ENCODE measurements at regions not wholly inside any gene's neighbourhood (a gene's known extent, or its start where the extent isn't known, plus 50 kb on each side); places are given as distances from the start of the nearest gene placed in this dataset.

DNA sequence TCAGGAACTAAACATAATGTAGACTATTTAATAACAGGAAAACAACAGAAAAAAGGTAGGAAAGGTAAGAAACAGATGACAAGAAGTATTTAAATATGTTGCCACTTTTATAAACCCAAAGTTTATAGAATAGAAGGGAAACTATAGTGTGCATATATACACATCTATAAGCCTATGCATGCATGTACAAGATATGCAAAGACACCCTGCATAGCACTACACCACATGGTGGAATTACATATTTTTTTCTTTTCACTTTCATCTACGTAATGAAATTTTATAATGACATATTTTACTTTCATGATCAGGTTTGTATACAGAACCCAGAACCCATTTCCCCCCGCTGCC is 136.8 kb downstream of the MEX3B start:
- no peaks in the 10 kb centered on the region for H3K4me1 Mint-ChIP-seq

DNA sequence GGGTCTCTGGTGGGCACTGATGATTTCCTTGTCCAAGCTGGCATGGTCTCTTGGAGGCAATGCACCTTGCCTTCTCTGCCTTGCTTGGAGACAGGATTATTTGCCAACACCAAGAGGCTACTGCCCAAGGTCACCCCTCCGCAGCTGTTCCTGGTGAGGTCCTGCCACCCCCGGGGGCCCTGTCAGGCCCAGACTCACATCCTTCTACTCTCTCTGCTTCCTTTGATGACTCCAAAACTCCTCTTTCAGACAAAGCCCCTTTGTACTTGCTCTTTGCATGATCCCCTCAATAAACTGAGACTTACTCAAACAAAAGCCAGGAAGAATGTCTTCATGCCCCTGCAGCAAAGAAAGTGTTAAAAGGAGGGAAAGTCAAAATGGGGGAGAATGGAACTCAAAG is 137.7 kb downstream of the MEX3B start:
- Mint-ChIP-seq H3K9me3 (peaks cover 0 to 4% (median 0%) of the 10 kb centered on the region in 7 donors), H3K36me3 (no peaks in the 10 kb centered on the region), H3K27ac (no peak overlapping the region), H3K4me3 (no peak overlapping the region), H3K4me1 (no peaks in the 10 kb centered on the region), H3K27me3 (peaks cover 9% of the 10 kb centered on the region)
- Histone ChIP-seq H3K9me3 (ENCODE audit: control insufficient read depth in 2 of 2, low read length in 2 of 2) (no peaks in the 10 kb centered on the region), H3K4me3 (ENCODE audit: low read depth, low read length) (no peak overlapping the region), H3K27me3 (ENCODE audit: control insufficient read depth, insufficient read depth, low read length) (no peaks in the 10 kb centered on the region), H3K4me1 (ENCODE audit: control insufficient read depth, insufficient read depth, low read length, poor library complexity, severe bottlenecking) (no peaks in the 10 kb centered on the region), H3K27ac (ENCODE audit: insufficient read depth, low read length, poor library complexity, severe bottlenecking) (no peak overlapping the region), H3K36me3 (ENCODE audit: control insufficient read depth, insufficient read depth, low read length) (no peaks in the 10 kb centered on the region)
- no peak for ATAC-seq (ENCODE audit: low read depth in 2 of 2)
- no peak for DNase-seq

More for the DNA sequence above, 136.8 kb downstream of the MEX3B start:
- H3K27me3 ChIP-seq (ENCODE audit: control insufficient read depth, insufficient read depth, low read length) = no peaks in the 10 kb centered on the region
- no peak overlapping the region for H3K4me3 ChIP-seq (ENCODE audit: low read depth, low read length)
- peaks cover 0 to 4% (median 0%) of the 10 kb centered on the region in 7 donors for H3K9me3 Mint-ChIP-seq
- no peaks in the 10 kb centered on the region for H3K36me3 ChIP-seq (ENCODE audit: control insufficient read depth, insufficient read depth, low read length)
- DNase-seq (no peak), ATAC-seq (ENCODE audit: low read depth in 2 of 2) (no peak)
- no peak overlapping the region for H3K27ac Mint-ChIP-seq
- no peak overlapping the region for H3K4me3 Mint-ChIP-seq
- no peaks in the 10 kb centered on the region for H3K9me3 ChIP-seq (ENCODE audit: control insufficient read depth in 2 of 2, low read length in 2 of 2)
- H3K36me3 Mint-ChIP-seq = no peaks in the 10 kb centered on the region
- H3K27me3 Mint-ChIP-seq = peaks cover 9% of the 10 kb centered on the region
- H3K4me1 ChIP-seq (ENCODE audit: control insufficient read depth, insufficient read depth, low read length, poor library complexity, severe bottlenecking) = no peaks in the 10 kb centered on the region
- H3K27ac ChIP-seq (ENCODE audit: insufficient read depth, low read length, poor library complexity, severe bottlenecking) = no peak overlapping the region

DNA sequence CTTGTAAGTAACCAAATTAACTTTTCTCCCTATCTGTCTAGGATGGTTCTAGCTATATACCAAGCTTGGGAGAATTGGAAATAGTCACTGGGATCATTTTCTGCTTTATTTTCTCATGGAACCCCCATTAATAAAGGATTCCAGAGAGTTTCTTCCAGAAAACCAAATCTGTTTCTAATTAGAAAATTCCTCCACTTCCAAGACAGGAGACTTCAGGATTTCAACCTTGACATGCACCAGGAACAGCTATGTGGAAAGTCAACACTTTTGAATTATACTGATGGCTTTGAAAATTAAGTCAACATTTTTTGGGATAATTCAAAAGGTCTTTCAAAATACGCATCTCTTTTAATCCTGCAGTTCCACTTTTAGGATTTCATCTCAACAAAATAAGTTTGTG is 138.3 kb downstream of the MEX3B start:
- H3K4me1 ChIP-seq (ENCODE audit: control insufficient read depth, insufficient read depth, low read length, poor library complexity, severe bottlenecking) = no peaks in the 10 kb centered on the region
- Mint-ChIP-seq H3K4me1 (no peaks in the 10 kb centered on the region), H3K27me3 (peaks cover 9% of the 10 kb centered on the region), H3K27ac (no peak overlapping the region), H3K4me3 (no peak overlapping the region), H3K9me3 (peaks cover 0 to 4% (median 0%) of the 10 kb centered on the region in 7 donors), H3K36me3 (no peaks in the 10 kb centered on the region)
- ATAC-seq (ENCODE audit: low read depth in 2 of 2) (no peak), DNase-seq (no peak)
- H3K36me3 ChIP-seq (ENCODE audit: control insufficient read depth, insufficient read depth, low read length) = no peaks in the 10 kb centered on the region
- no peaks in the 10 kb centered on the region for H3K27me3 ChIP-seq (ENCODE audit: control insufficient read depth, insufficient read depth, low read length)
- no peak overlapping the region for H3K27ac ChIP-seq (ENCODE audit: insufficient read depth, low read length, poor library complexity, severe bottlenecking)
- H3K9me3 ChIP-seq (ENCODE audit: control insufficient read depth in 2 of 2, low read length in 2 of 2) = no peaks in the 10 kb centered on the region
- no peak overlapping the region for H3K4me3 ChIP-seq (ENCODE audit: low read depth, low read length)

DNA sequence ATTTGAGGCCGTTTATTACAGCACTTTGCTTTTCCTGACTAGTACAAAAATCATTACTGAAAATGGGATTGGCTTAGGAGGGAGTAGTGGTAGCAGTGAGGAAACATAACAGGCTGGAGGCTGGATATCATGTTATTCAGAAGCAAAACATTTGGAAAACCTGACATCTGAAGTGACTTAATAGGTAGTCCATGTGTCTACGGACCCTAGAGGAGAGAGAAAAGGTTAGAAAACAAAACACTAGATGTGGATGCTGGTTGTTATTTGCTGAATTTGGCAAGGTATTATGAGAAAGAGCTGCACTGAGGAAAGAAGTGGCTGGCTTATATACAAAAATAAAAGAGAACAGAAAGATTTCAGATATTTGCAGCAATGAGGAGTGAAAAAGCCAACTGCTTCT is 139.9 kb downstream of the MEX3B start:
- Histone ChIP-seq H3K4me3 (ENCODE audit: low read depth, low read length) (no peak overlapping the region), H3K27ac (ENCODE audit: insufficient read depth, low read length, poor library complexity, severe bottlenecking) (no peak overlapping the region), H3K27me3 (ENCODE audit: control insufficient read depth, insufficient read depth, low read length) (no peaks in the 10 kb centered on the region), H3K36me3 (ENCODE audit: control insufficient read depth, insufficient read depth, low read length) (no peaks in the 10 kb centered on the region), H3K4me1 (ENCODE audit: control insufficient read depth, insufficient read depth, low read length, poor library complexity, severe bottlenecking) (no peaks in the 10 kb centered on the region), H3K9me3 (ENCODE audit: control insufficient read depth in 2 of 2, low read length in 2 of 2) (no peaks in the 10 kb centered on the region)
- Mint-ChIP-seq H3K27me3 (peaks cover 9% of the 10 kb centered on the region), H3K36me3 (no peaks in the 10 kb centered on the region), H3K27ac (no peak overlapping the region), H3K4me3 (no peak overlapping the region), H3K9me3 (peaks cover 0 to 2% (median 0%) of the 10 kb centered on the region in 7 donors), H3K4me1 (no peaks in the 10 kb centered on the region)
- DNase-seq = no peak
- ATAC-seq (ENCODE audit: low read depth in 2 of 2) = no peak

DNA sequence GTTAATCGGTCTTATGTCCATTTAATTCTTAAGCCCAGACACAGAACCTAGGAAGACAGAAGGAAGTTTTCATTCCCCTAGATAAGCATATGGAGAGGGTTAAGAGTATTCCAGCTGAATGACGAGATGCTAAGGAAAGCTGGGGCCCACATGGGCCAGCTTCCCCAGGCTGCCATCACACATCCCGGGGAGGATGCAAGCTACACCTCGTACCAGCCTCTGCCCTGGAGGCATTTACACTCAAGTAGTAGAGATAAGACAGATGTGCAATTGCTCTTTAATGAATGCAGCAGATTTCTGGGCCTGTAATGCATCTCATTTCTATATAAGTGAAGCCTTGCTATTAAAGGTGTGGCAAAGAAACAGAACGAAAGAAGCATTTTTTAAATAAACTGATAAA is 144.5 kb downstream of the MEX3B start:
- H3K4me3 Mint-ChIP-seq = no peak overlapping the region
- H3K27ac ChIP-seq (ENCODE audit: insufficient read depth, low read length, poor library complexity, severe bottlenecking) = no peak overlapping the region
- no peaks in the 10 kb centered on the region for H3K27me3 Mint-ChIP-seq
- no peaks in the 10 kb centered on the region for H3K36me3 ChIP-seq (ENCODE audit: control insufficient read depth, insufficient read depth, low read length)
- H3K4me1 ChIP-seq (ENCODE audit: control insufficient read depth, insufficient read depth, low read length, poor library complexity, severe bottlenecking) = no peaks in the 10 kb centered on the region
- H3K27me3 ChIP-seq (ENCODE audit: control insufficient read depth, insufficient read depth, low read length) = no peaks in the 10 kb centered on the region
- H3K36me3 Mint-ChIP-seq = no peaks in the 10 kb centered on the region
- peaks cover 0 to 5% (median 0%) of the 10 kb centered on the region in 7 donors for H3K9me3 Mint-ChIP-seq
- H3K4me1 Mint-ChIP-seq = no peaks in the 10 kb centered on the region
- no peak for DNase-seq
- ATAC-seq (ENCODE audit: low read depth in 2 of 2) = no peak
- H3K4me3 ChIP-seq (ENCODE audit: low read depth, low read length) = no peak overlapping the region
- H3K9me3 ChIP-seq (ENCODE audit: control insufficient read depth in 2 of 2, low read length in 2 of 2) = no peaks in the 10 kb centered on the region
- no peak overlapping the region for H3K27ac Mint-ChIP-seq

DNA sequence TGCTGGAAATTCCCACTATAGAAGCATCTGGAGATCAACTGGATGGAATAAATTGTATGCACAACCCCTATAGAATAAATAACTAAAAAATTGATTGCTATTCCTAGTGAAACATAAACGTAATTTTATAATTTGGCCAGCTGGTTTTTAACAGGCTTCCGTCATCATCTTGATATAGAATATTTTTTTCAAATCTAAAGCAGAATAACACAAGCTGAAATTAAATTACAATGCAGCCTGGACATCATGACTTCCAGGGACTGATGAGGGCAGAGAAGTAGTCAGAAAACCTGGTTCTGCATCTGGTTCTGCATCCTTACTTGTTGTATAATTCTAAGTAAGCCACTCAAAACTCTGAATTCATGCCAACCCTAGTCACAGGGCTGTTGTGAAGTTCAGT is 146.1 kb downstream of the MEX3B start:
- H3K27me3 Mint-ChIP-seq = no peaks in the 10 kb centered on the region
- H3K36me3 Mint-ChIP-seq = no peaks in the 10 kb centered on the region
- H3K27ac Mint-ChIP-seq = no peak overlapping the region
- ATAC-seq (ENCODE audit: low read depth in 2 of 2) (no peak), DNase-seq (no peak)
- peaks cover 0 to 5% (median 0%) of the 10 kb centered on the region in 7 donors for H3K9me3 Mint-ChIP-seq
- no peaks in the 10 kb centered on the region for H3K4me1 Mint-ChIP-seq
- Histone ChIP-seq H3K36me3 (ENCODE audit: control insufficient read depth, insufficient read depth, low read length) (no peaks in the 10 kb centered on the region), H3K27me3 (ENCODE audit: control insufficient read depth, insufficient read depth, low read length) (no peaks in the 10 kb centered on the region), H3K4me1 (ENCODE audit: control insufficient read depth, insufficient read depth, low read length, poor library complexity, severe bottlenecking) (no peaks in the 10 kb centered on the region), H3K4me3 (ENCODE audit: low read depth, low read length) (no peak overlapping the region), H3K27ac (ENCODE audit: insufficient read depth, low read length, poor library complexity, severe bottlenecking) (no peak overlapping the region), H3K9me3 (ENCODE audit: control insufficient read depth in 2 of 2, low read length in 2 of 2) (no peaks in the 10 kb centered on the region)
- no peak overlapping the region for H3K4me3 Mint-ChIP-seq

DNA sequence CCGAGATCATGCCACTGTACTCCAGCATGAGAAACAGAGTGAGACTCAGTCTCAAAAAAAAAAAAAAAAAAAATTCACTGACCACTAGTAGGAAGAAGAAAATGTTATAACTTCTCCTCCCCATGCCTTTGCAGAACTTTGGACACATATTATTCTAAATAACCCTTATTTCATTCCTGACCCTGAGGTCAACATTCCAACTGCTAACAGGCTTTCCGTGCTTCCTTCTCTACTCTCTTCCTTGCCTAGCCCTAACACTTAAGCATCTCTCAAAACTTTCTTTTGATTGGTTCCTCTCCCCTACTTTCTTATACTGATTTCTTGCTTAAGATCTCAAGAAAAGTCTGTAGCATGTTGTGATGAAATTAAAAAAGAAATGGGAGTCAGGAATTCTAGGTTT is 146.8 kb downstream of the MEX3B start:
- DNase-seq (no peak), ATAC-seq (ENCODE audit: low read depth in 2 of 2) (no peak)
- Mint-ChIP-seq H3K4me3 (no peak overlapping the region), H3K27me3 (no peaks in the 10 kb centered on the region), H3K9me3 (peaks cover 0 to 5% (median 0%) of the 10 kb centered on the region in 7 donors), H3K27ac (no peak overlapping the region), H3K36me3 (no peaks in the 10 kb centered on the region), H3K4me1 (no peaks in the 10 kb centered on the region)
- H3K4me3 ChIP-seq (ENCODE audit: low read depth, low read length) = no peak overlapping the region
- no peaks in the 10 kb centered on the region for H3K36me3 ChIP-seq (ENCODE audit: control insufficient read depth, insufficient read depth, low read length)
- no peaks in the 10 kb centered on the region for H3K9me3 ChIP-seq (ENCODE audit: control insufficient read depth in 2 of 2, low read length in 2 of 2)
- H3K27ac ChIP-seq (ENCODE audit: insufficient read depth, low read length, poor library complexity, severe bottlenecking) = no peak overlapping the region
- no peaks in the 10 kb centered on the region for H3K27me3 ChIP-seq (ENCODE audit: control insufficient read depth, insufficient read depth, low read length)
- no peaks in the 10 kb centered on the region for H3K4me1 ChIP-seq (ENCODE audit: control insufficient read depth, insufficient read depth, low read length, poor library complexity, severe bottlenecking)

DNA sequence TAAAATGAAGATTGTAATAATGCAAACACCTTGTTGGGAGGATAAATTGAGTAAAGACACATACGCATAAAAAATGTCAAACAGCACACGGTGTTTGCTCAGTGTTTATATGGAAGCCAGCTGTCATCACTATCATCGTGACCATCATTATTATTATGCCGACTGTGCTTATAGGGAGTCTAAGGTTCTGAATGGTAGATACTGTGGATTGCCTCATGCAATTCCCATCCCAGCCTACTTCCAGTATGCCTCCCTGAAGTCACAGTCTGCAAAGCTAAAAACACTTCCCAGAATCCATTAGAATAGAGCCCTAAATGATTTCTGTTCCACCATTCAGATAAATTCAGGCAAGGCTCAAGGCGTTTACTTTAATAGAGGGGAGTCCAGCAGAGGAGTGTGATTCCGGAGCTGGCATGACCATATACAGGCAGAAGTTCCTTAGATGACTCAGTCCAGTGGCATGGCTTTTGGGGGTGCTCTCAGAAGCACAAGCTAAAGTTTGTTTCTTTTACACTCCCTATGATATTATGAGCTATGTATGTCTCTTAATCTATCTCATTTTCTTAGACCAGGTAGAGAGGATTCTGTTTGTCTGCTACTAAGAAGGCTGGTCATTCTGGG is 148.7 kb downstream of the MEX3B start:
- H3K27me3 ChIP-seq (ENCODE audit: control insufficient read depth, insufficient read depth, low read length) = no peaks in the 10 kb centered on the region
- no peaks in the 10 kb centered on the region for H3K4me1 ChIP-seq (ENCODE audit: control insufficient read depth, insufficient read depth, low read length, poor library complexity, severe bottlenecking)

More for the DNA sequence above, 148.7 kb downstream of the MEX3B start:
- Mint-ChIP-seq H3K27me3 (peaks cover 5% of the 10 kb centered on the region), H3K4me3 (no peak overlapping the region), H3K36me3 (no peaks in the 10 kb centered on the region), H3K27ac (no peak overlapping the region), H3K9me3 (peaks cover 0 to 5% (median 0%) of the 10 kb centered on the region in 7 donors), H3K4me1 (no peaks in the 10 kb centered on the region)
- H3K36me3 ChIP-seq (ENCODE audit: control insufficient read depth, insufficient read depth, low read length) = no peaks in the 10 kb centered on the region
- no peak overlapping the region for H3K4me3 ChIP-seq (ENCODE audit: low read depth, low read length)
- no peak for DNase-seq
- no peak overlapping the region for H3K27ac ChIP-seq (ENCODE audit: insufficient read depth, low read length, poor library complexity, severe bottlenecking)
- no peak for ATAC-seq (ENCODE audit: low read depth in 2 of 2)
- H3K9me3 ChIP-seq (ENCODE audit: control insufficient read depth in 2 of 2, low read length in 2 of 2) = no peaks in the 10 kb centered on the region
